ENCODE measurements at regions not wholly inside any gene's neighbourhood (a gene's known extent, or its start where the extent isn't known, plus 50 kb on each side); places are given as distances from the start of the nearest gene placed in this dataset.
"Not testable (repeated sequence)": the region's sequence is repeated elsewhere in the genome, so short reads cannot be mapped to it uniquely, and the experiment has no call there.

DNA sequence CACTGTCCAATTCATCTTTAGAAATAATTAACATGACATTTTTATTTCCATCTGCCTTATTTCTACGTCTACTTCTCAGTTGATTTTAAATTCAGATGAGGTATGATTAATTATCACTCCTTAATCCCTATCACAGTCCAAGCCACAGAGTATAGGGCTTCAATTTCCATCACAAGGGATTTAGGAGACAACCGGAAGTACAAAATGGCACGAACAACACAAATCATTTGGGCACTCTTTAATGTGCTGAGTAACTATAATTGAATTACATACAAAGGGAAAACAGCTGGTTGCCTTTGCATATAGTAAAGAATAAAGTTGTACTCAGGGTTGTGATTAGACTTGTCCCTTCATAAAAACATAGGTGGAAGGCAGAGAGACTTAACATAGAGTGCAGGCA, 290.4 kb upstream of the MAGEB16 start:
- Mint-ChIP-seq H3K36me3 (no peaks in the 10 kb centered on the region), H3K9me3 (no peaks in the 10 kb centered on the region), H3K27ac (no peak overlapping the region), H3K27me3 (ENCODE audit: insufficient read depth, low read depth) (no peaks in the 10 kb centered on the region), H3K4me3 (no peak overlapping the region), H3K4me1 (peaks cover under 1% of the 10 kb centered on the region)
- no peak overlapping the region for H3K4me3 ChIP-seq
- H3K79me2 ChIP-seq (ENCODE audit: low read depth) = no peaks in the 10 kb centered on the region
- H2AFZ ChIP-seq (replicated peaks) = no peak overlapping the region
- no peak overlapping the region for H3K4me2 ChIP-seq
- TF ChIP-seq, protein P1, sequence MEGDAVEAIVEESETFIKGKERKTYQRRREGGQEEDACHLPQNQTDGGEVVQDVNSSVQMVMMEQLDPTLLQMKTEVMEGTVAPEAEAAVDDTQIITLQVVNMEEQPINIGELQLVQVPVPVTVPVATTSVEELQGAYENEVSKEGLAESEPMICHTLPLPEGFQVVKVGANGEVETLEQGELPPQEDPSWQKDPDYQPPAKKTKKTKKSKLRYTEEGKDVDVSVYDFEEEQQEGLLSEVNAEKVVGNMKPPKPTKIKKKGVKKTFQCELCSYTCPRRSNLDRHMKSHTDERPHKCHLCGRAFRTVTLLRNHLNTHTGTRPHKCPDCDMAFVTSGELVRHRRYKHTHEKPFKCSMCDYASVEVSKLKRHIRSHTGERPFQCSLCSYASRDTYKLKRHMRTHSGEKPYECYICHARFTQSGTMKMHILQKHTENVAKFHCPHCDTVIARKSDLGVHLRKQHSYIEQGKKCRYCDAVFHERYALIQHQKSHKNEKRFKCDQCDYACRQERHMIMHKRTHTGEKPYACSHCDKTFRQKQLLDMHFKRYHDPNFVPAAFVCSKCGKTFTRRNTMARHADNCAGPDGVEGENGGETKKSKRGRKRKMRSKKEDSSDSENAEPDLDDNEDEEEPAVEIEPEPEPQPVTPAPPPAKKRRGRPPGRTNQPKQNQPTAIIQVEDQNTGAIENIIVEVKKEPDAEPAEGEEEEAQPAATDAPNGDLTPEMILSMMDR (IDR thresholded peaks at IDR 0.05) = no peak
- TF ChIP-seq EZH2 (IDR thresholded peaks at IDR 0.05) = no peak
- TF ChIP-seq EZH2phosphoT487 (IDR thresholded peaks at IDR 0.05) = no peak
- no peak overlapping the region for H3K27ac ChIP-seq
- H4K20me1 ChIP-seq (ENCODE audit: low read depth) = no peaks in the 10 kb centered on the region
- H3K27me3 ChIP-seq = no peaks in the 10 kb centered on the region
- no peaks in the 10 kb centered on the region for H3K4me1 ChIP-seq
- H3K9me3 ChIP-seq (ENCODE audit: low read depth) = peaks cover 5% of the 10 kb centered on the region
- no peak for DNase-seq (ENCODE audit: low spot score)
- H3K9ac ChIP-seq = no peak overlapping the region
- no peaks in the 10 kb centered on the region for H3K36me3 ChIP-seq
- H3F3A ChIP-seq (ENCODE audit: low read depth) = no peaks in the 10 kb centered on the region

DNA sequence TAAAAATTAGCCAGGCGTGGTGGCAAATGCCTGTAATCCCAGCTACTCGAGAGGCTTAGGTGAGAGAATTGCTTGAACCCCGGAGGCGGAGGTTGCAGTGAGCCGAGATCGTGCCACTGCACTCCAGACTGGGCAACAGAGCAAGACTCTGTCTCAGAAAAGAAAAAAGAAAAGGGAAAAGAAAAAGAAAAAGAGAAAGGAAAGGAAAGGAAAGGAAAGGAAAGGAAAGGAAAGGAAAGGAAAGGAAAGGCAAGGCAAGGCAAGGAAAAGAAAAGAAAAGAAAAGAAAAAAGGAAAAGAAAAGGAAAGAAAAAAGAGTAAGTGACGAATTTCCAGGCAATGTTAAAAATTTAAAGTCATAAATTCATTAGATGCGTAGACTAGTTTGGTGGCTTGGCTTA, 250.1 kb upstream of the MAGEB16 start:
- not testable (repeated sequence) for H3K27me3 Mint-ChIP-seq (ENCODE audit: insufficient read depth, low read depth); H3K36me3 ChIP-seq; H3K36me3 Mint-ChIP-seq; H3K27me3 ChIP-seq; H3K27ac Mint-ChIP-seq; H2AFZ ChIP-seq (replicated peaks); H3K27ac ChIP-seq; H4K20me1 ChIP-seq (ENCODE audit: low read depth); H3K4me3 Mint-ChIP-seq; H3K4me1 Mint-ChIP-seq; H3K9ac ChIP-seq; H3K4me2 ChIP-seq; H3K4me1 ChIP-seq; DNase-seq (ENCODE audit: low spot score); H3K79me2 ChIP-seq (ENCODE audit: low read depth); H3K4me3 ChIP-seq; H3F3A ChIP-seq (ENCODE audit: low read depth); H3K9me3 ChIP-seq (ENCODE audit: low read depth)
- peaks cover 11% of the 10 kb centered on the region for H3K9me3 Mint-ChIP-seq

GRCh38 chrX:35557916-35558315, 240.2 kb upstream of the MAGEB16 start:
- H3K9me3 Mint-ChIP-seq = peaks cover 6% of the 10 kb centered on the region
- H3K36me3 ChIP-seq = no peaks in the 10 kb centered on the region
- H3K9me3 ChIP-seq (ENCODE audit: low read depth) = no peaks in the 10 kb centered on the region
- H3K79me2 ChIP-seq (ENCODE audit: low read depth) = no peaks in the 10 kb centered on the region
- no peak overlapping the region for H3K4me3 ChIP-seq
- H3K9ac ChIP-seq = no peak overlapping the region
- no peak overlapping the region for H3K4me3 Mint-ChIP-seq
- peaks cover 3% of the 10 kb centered on the region for H3F3A ChIP-seq (ENCODE audit: low read depth)
- no peaks in the 10 kb centered on the region for H3K36me3 Mint-ChIP-seq
- H4K20me1 ChIP-seq (ENCODE audit: low read depth) = no peaks in the 10 kb centered on the region
- no peak for DNase-seq (ENCODE audit: low spot score)
- H3K4me1 Mint-ChIP-seq = peaks cover 10% of the 10 kb centered on the region
- no peak for TF ChIP-seq EZH2 (IDR thresholded peaks at IDR 0.05)
- TF ChIP-seq EZH2phosphoT487 (IDR thresholded peaks at IDR 0.05) = no peak
- TF ChIP-seq, protein P1 (IDR thresholded peaks at IDR 0.05) = no peak
- H3K27ac ChIP-seq = no peak overlapping the region
- H3K27ac Mint-ChIP-seq = no peak overlapping the region
- peaks cover 5% of the 10 kb centered on the region for H3K27me3 Mint-ChIP-seq (ENCODE audit: insufficient read depth, low read depth)
- H2AFZ ChIP-seq (replicated peaks) = no peak overlapping the region
- H3K4me2 ChIP-seq = no peak overlapping the region
- peaks cover 17% of the 10 kb centered on the region for H3K4me1 ChIP-seq
- H3K27me3 ChIP-seq = no peaks in the 10 kb centered on the region

GRCh38 chrX:35561985-35562384, 236.2 kb upstream of the MAGEB16 start:
- H3K4me2 ChIP-seq = no peak overlapping the region
- Mint-ChIP-seq H3K27me3 (ENCODE audit: insufficient read depth, low read depth) (peaks cover 5% of the 10 kb centered on the region), H3K36me3 (no peaks in the 10 kb centered on the region)

More at GRCh38 chrX:35561985-35562384, 236.2 kb upstream of the MAGEB16 start:
- Histone ChIP-seq H3K79me2 (ENCODE audit: low read depth) (no peaks in the 10 kb centered on the region), H2AFZ (replicated peaks) (no peak overlapping the region), H3F3A (ENCODE audit: low read depth) (peaks cover 3% of the 10 kb centered on the region), H3K9ac (no peak overlapping the region), H3K9me3 (ENCODE audit: low read depth) (no peaks in the 10 kb centered on the region), H3K27me3 (no peaks in the 10 kb centered on the region), H3K4me1 (peaks cover 8% of the 10 kb centered on the region), H3K36me3 (no peaks in the 10 kb centered on the region), H3K27ac (no peak overlapping the region), H3K4me3 (no peak overlapping the region), H4K20me1 (ENCODE audit: low read depth) (no peaks in the 10 kb centered on the region)
- H3K4me1 Mint-ChIP-seq = no peaks in the 10 kb centered on the region
- peaks cover 2% of the 10 kb centered on the region for H3K9me3 Mint-ChIP-seq
- H3K27ac Mint-ChIP-seq = no peak overlapping the region
- no peak for DNase-seq (ENCODE audit: low spot score)
- H3K4me3 Mint-ChIP-seq = no peak overlapping the region
- TF ChIP-seq EZH2 (IDR thresholded peaks at IDR 0.05) (no peak), EZH2phosphoT487 (IDR thresholded peaks at IDR 0.05) (no peak)
- TF ChIP-seq, protein P1 (IDR thresholded peaks at IDR 0.05) = no peak
